ENCODE measurements at regions not wholly inside any gene's neighbourhood (a gene's known extent, or its start where the extent isn't known, plus 50 kb on each side); places are given as distances from the start of the nearest gene placed in this dataset.
"Not testable (repeated sequence)": the region's sequence is repeated elsewhere in the genome, so short reads cannot be mapped to it uniquely, and the experiment has no call there.

GRCh38 chr1:217067642-217068041 is 344.4 kb upstream of the ESRRG start:
- in situ Hi-C loops (cut with HindIII; ENCODE audit: low sequenced_read_pairs) = no loop called here
- DNase-seq (ENCODE audit: low spot score) = no peak

GRCh38 chr1:217066794-217067193 is 343.6 kb upstream of the ESRRG start:
- in situ Hi-C loops (cut with HindIII; ENCODE audit: low sequenced_read_pairs) = no loop called here
- DNase-seq (ENCODE audit: low spot score) = no peak

- in situ Hi-C loops (cut with HindIII; ENCODE audit: low sequenced_read_pairs) = no loop called here
These were observed 340.1 kb upstream of the ESRRG start for GRCh38 chr1:217063172-217063908.

GRCh38 chr1:217062586-217062985 is 339.4 kb upstream of the ESRRG start:
- in situ Hi-C loops (cut with HindIII; ENCODE audit: low sequenced_read_pairs) = no loop called here
- no peak for DNase-seq (ENCODE audit: low spot score)

More at GRCh38 chr1:217063172-217063908, 340.1 kb upstream of the ESRRG start:
- no peak for DNase-seq (ENCODE audit: low spot score)

GRCh38 chr1:217059401-217059800 is 336.2 kb upstream of the ESRRG start:
- in situ Hi-C loops (cut with HindIII; ENCODE audit: low sequenced_read_pairs) = no loop called here
- no peak for DNase-seq (ENCODE audit: low spot score)

GRCh38 chr1:217053676-217054075 is 330.4 kb upstream of the ESRRG start:
- in situ Hi-C loops (cut with HindIII; ENCODE audit: low sequenced_read_pairs) = no loop called here
- no peak for DNase-seq (ENCODE audit: low spot score)

- no peak for DNase-seq (ENCODE audit: low spot score)
- in situ Hi-C loops (cut with HindIII; ENCODE audit: low sequenced_read_pairs) = no loop called here
These were observed 329.4 kb upstream of the ESRRG start for GRCh38 chr1:217052626-217053025.

GRCh38 chr1:217052196-217052595 is 329.0 kb upstream of the ESRRG start:
- in situ Hi-C loops (cut with HindIII; ENCODE audit: low sequenced_read_pairs) = no loop called here

GRCh38 chr1:217049721-217050120 is 326.5 kb upstream of the ESRRG start:
- no peak for DNase-seq (ENCODE audit: low spot score)
- in situ Hi-C loops (cut with HindIII; ENCODE audit: low sequenced_read_pairs) = no loop called here

More at GRCh38 chr1:217052196-217052595, 329.0 kb upstream of the ESRRG start:
- no peak for DNase-seq (ENCODE audit: low spot score)

GRCh38 chr1:217049081-217049480 is 325.9 kb upstream of the ESRRG start:
- DNase-seq (ENCODE audit: low spot score) = no peak
- in situ Hi-C loops (cut with HindIII; ENCODE audit: low sequenced_read_pairs) = no loop called here

- DNase-seq (ENCODE audit: low spot score) = no peak
- in situ Hi-C loops (cut with HindIII; ENCODE audit: low sequenced_read_pairs) = no loop called here
These were observed 325.0 kb upstream of the ESRRG start for GRCh38 chr1:217048104-217048707.

- in situ Hi-C loops (cut with HindIII; ENCODE audit: low sequenced_read_pairs) = no loop called here
These were observed 317.7 kb upstream of the ESRRG start for GRCh38 chr1:217040711-217041455.

GRCh38 chr1:217039926-217040325 is 316.7 kb upstream of the ESRRG start:
- in situ Hi-C loops (cut with HindIII; ENCODE audit: low sequenced_read_pairs) = no loop called here

More at GRCh38 chr1:217040711-217041455, 317.7 kb upstream of the ESRRG start:
- no peak for DNase-seq (ENCODE audit: low spot score)

GRCh38 chr1:217039139-217039538 is 315.9 kb upstream of the ESRRG start:
- DNase-seq (ENCODE audit: low spot score); in situ Hi-C loops (cut with HindIII; ENCODE audit: low sequenced_read_pairs): not testable (repeated sequence)

More at GRCh38 chr1:217039926-217040325, 316.7 kb upstream of the ESRRG start:
- no peak for DNase-seq (ENCODE audit: low spot score)

GRCh38 chr1:217036757-217037156 is 313.5 kb upstream of the ESRRG start:
- in situ Hi-C loops (cut with HindIII; ENCODE audit: low sequenced_read_pairs) = no loop called here
- DNase-seq (ENCODE audit: low spot score) = no peak

GRCh38 chr1:217032715-217033367 is 309.6 kb upstream of the ESRRG start:
- DNase-seq (ENCODE audit: low spot score) = no peak
- in situ Hi-C loops (cut with HindIII; ENCODE audit: low sequenced_read_pairs) = no loop called here

- DNase-seq (ENCODE audit: low spot score) = no peak
- in situ Hi-C loops (cut with HindIII; ENCODE audit: low sequenced_read_pairs) = no loop called here
These were observed 306.3 kb upstream of the ESRRG start for GRCh38 chr1:217029281-217030157.

GRCh38 chr1:217027403-217028080 is 304.3 kb upstream of the ESRRG start:
- in situ Hi-C loops (cut with HindIII; ENCODE audit: low sequenced_read_pairs) = no loop called here
- no peak for DNase-seq (ENCODE audit: low spot score)

Data from G401 (cell line).